ENCODE measurements at regions not wholly inside any gene's neighbourhood (a gene's known extent, or its start where the extent isn't known, plus 50 kb on each side); places are given as distances from the start of the nearest gene placed in this dataset.
"Not testable (repeated sequence)": the region's sequence is repeated elsewhere in the genome, so short reads cannot be mapped to it uniquely, and the experiment has no call there.

- H4K20me1 ChIP-seq (ENCODE audit: insufficient read depth) = no peaks in the 10 kb centered on the region
- no peak overlapping the region for H3K27ac ChIP-seq
- no peaks in the 10 kb centered on the region for H3K4me1 ChIP-seq (ENCODE audit: low read depth, poor library complexity, severe bottlenecking)
- no peak overlapping the region for H3K4me2 ChIP-seq
- no peak overlapping the region for H3K4me3 ChIP-seq (IDR thresholded peaks at IDR 0.05; ENCODE audit: insufficient read depth, low read depth, low read length)
- no peaks in the 10 kb centered on the region for H3K36me3 ChIP-seq (ENCODE audit: insufficient read depth)
- H2AFZ ChIP-seq (ENCODE audit: low read depth) = no peak overlapping the region
- no peaks in the 10 kb centered on the region for H3K27me3 ChIP-seq (ENCODE audit: insufficient read depth, low read depth)
- TF ChIP-seq CTCF (conservative IDR thresholded peaks at IDR 0.05; ENCODE audit: low read depth, low read length) = no peak
- H3K79me2 ChIP-seq (ENCODE audit: insufficient read depth, low read depth) = no peaks in the 10 kb centered on the region
- no peak overlapping the region for H3K9ac ChIP-seq
These were observed 82.5 kb downstream of the ZNF467 start for GRCh38 chr7:149690688-149691446.

GRCh38 chr7:149689291-149689721 lies 84.1 kb downstream of the ZNF467 start:
- no peak overlapping the region for H3K4me3 ChIP-seq (IDR thresholded peaks at IDR 0.05; ENCODE audit: insufficient read depth, low read depth, low read length)
- H3K9ac ChIP-seq = no peak overlapping the region
- no peaks in the 10 kb centered on the region for H3K27me3 ChIP-seq (ENCODE audit: insufficient read depth, low read depth)
- no peaks in the 10 kb centered on the region for H4K20me1 ChIP-seq (ENCODE audit: insufficient read depth)
- H3K4me1 ChIP-seq (ENCODE audit: low read depth, poor library complexity, severe bottlenecking) = no peaks in the 10 kb centered on the region
- H3K27ac ChIP-seq = no peak overlapping the region
- TF ChIP-seq CTCF (conservative IDR thresholded peaks at IDR 0.05; ENCODE audit: low read depth, low read length) = no peak
- H3K4me2 ChIP-seq = no peak overlapping the region
- no peak overlapping the region for H2AFZ ChIP-seq (ENCODE audit: low read depth)
- H3K36me3 ChIP-seq (ENCODE audit: insufficient read depth) = no peaks in the 10 kb centered on the region
- H3K79me2 ChIP-seq (ENCODE audit: insufficient read depth, low read depth) = no peaks in the 10 kb centered on the region

GRCh38 chr7:149688836-149689235 lies 84.6 kb downstream of the ZNF467 start:
- no peak overlapping the region for H3K4me3 ChIP-seq (IDR thresholded peaks at IDR 0.05; ENCODE audit: insufficient read depth, low read depth, low read length)
- no peak overlapping the region for H3K27ac ChIP-seq
- H3K9ac ChIP-seq = no peak overlapping the region
- H2AFZ ChIP-seq (ENCODE audit: low read depth) = no peak overlapping the region
- no peak overlapping the region for H3K4me2 ChIP-seq
- H3K36me3 ChIP-seq (ENCODE audit: insufficient read depth) = no peaks in the 10 kb centered on the region
- no peak for TF ChIP-seq CTCF (conservative IDR thresholded peaks at IDR 0.05; ENCODE audit: low read depth, low read length)
- no peaks in the 10 kb centered on the region for H4K20me1 ChIP-seq (ENCODE audit: insufficient read depth)
- H3K79me2 ChIP-seq (ENCODE audit: insufficient read depth, low read depth) = no peaks in the 10 kb centered on the region
- no peaks in the 10 kb centered on the region for H3K4me1 ChIP-seq (ENCODE audit: low read depth, poor library complexity, severe bottlenecking)
- no peaks in the 10 kb centered on the region for H3K27me3 ChIP-seq (ENCODE audit: insufficient read depth, low read depth)

GRCh38 chr7:149687820-149688219 lies 85.6 kb downstream of the ZNF467 start:
- H3K27me3 ChIP-seq (ENCODE audit: insufficient read depth, low read depth); H4K20me1 ChIP-seq (ENCODE audit: insufficient read depth); H2AFZ ChIP-seq (ENCODE audit: low read depth); H3K36me3 ChIP-seq (ENCODE audit: insufficient read depth); H3K9ac ChIP-seq; H3K4me2 ChIP-seq; H3K4me1 ChIP-seq (ENCODE audit: low read depth, poor library complexity, severe bottlenecking); H3K27ac ChIP-seq; H3K79me2 ChIP-seq (ENCODE audit: insufficient read depth, low read depth); H3K4me3 ChIP-seq (IDR thresholded peaks at IDR 0.05; ENCODE audit: insufficient read depth, low read depth, low read length): not testable (repeated sequence)

- TF ChIP-seq CTCF (conservative IDR thresholded peaks at IDR 0.05; ENCODE audit: low read depth, low read length) = no peak
- Histone ChIP-seq H3K79me2 (ENCODE audit: insufficient read depth, low read depth) (no peaks in the 10 kb centered on the region), H3K9ac (no peak overlapping the region), H2AFZ (ENCODE audit: low read depth) (no peak overlapping the region), H3K27me3 (ENCODE audit: insufficient read depth, low read depth) (no peaks in the 10 kb centered on the region), H3K4me3 (IDR thresholded peaks at IDR 0.05; ENCODE audit: insufficient read depth, low read depth, low read length) (no peak overlapping the region), H3K4me1 (ENCODE audit: low read depth, poor library complexity, severe bottlenecking) (no peaks in the 10 kb centered on the region), H3K4me2 (no peak overlapping the region), H4K20me1 (ENCODE audit: insufficient read depth) (no peaks in the 10 kb centered on the region), H3K36me3 (ENCODE audit: insufficient read depth) (no peaks in the 10 kb centered on the region), H3K27ac (no peak overlapping the region)
These were observed 86.9 kb downstream of the ZNF467 start for GRCh38 chr7:149686449-149686848.
